Fibroblast of pulmonary artery (primary cell): ENCODE measurements at regions not wholly inside any gene's neighbourhood (a gene's known extent, or its start where the extent isn't known, plus 50 kb on each side); places are given as distances from the start of the nearest gene placed in this dataset.

Experiments used
- DNase-seq: peaks from one replicate; pipeline ENCODE4 v3.0.0-alpha.2; 2010; ENCODE audit warnings: low read depth
- H3K4me3 ChIP-seq: replicated peaks from 2 replicates; pipeline ENCODE4 v1.5.1; 2011; ENCODE audit warnings: low read depth, mild to moderate bottlenecking, control low read depth, low read length, moderate library complexity
- TF ChIP-seq, protein P1 (sequence below): IDR thresholded peaks from 2 replicates; pipeline ENCODE4 v1.5.1; 2011; ENCODE audit warnings: mild to moderate bottlenecking, control low read depth, low read length, inconsistent platforms; ENCODE audit errors: missing control alignments

DNA sequence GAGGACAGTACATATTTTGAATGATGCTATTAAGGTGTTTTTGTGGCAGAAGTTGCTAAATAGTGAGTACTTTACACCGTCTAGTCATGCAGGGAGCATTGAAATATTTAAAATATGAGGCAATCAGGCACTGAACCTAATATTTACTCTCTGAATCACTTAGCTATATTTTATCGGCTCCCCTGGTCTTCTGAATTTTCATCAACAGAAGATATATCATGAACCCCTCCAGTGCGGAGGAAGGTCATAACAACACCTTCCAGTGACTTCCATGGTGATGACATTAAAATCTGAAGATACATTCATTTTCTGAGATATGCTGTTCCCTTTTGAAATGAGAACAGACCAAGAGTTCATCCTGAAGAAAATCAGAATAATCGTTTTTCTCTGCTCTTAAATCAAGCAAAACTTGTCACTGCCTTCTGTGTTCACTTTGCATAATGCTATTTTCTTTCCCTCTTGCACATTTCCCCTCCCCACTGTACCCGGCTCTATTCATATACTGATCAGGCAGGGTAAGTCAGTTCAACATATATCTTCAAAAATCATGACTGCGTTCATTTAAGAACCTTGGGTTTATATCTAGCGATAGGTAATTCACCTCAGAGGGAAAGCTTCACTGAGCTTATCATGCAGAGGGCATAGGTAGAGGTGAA, 729.9 kb upstream of the GYPC start:
- TF ChIP-seq, protein P1, sequence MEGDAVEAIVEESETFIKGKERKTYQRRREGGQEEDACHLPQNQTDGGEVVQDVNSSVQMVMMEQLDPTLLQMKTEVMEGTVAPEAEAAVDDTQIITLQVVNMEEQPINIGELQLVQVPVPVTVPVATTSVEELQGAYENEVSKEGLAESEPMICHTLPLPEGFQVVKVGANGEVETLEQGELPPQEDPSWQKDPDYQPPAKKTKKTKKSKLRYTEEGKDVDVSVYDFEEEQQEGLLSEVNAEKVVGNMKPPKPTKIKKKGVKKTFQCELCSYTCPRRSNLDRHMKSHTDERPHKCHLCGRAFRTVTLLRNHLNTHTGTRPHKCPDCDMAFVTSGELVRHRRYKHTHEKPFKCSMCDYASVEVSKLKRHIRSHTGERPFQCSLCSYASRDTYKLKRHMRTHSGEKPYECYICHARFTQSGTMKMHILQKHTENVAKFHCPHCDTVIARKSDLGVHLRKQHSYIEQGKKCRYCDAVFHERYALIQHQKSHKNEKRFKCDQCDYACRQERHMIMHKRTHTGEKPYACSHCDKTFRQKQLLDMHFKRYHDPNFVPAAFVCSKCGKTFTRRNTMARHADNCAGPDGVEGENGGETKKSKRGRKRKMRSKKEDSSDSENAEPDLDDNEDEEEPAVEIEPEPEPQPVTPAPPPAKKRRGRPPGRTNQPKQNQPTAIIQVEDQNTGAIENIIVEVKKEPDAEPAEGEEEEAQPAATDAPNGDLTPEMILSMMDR: no peak
- DNase-seq: no peak
- H3K4me3 ChIP-seq: no peak overlapping the region

DNA sequence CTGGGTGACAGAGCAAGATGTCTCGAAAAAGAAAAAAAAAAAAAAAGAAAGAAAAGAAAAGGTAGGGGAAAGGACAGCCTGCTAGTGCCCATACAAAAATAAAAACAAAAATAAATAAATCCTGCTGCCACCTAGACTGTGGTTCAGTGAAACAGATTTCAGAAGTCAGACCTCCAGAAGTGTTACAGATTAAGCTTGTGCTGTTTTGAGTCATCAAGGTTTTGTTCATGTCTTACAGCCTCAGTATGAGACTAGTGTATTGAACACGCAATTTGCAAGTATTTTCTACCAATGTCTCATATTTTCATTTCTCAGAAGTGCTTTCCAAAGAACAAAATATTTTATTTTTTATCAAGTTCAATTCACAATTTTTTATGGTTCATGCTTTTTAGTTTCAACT, 720.4 kb upstream of the GYPC start:
- no peak overlapping the region for H3K4me3 ChIP-seq
- DNase-seq: no peak
- TF ChIP-seq, protein P1: no peak

DNA sequence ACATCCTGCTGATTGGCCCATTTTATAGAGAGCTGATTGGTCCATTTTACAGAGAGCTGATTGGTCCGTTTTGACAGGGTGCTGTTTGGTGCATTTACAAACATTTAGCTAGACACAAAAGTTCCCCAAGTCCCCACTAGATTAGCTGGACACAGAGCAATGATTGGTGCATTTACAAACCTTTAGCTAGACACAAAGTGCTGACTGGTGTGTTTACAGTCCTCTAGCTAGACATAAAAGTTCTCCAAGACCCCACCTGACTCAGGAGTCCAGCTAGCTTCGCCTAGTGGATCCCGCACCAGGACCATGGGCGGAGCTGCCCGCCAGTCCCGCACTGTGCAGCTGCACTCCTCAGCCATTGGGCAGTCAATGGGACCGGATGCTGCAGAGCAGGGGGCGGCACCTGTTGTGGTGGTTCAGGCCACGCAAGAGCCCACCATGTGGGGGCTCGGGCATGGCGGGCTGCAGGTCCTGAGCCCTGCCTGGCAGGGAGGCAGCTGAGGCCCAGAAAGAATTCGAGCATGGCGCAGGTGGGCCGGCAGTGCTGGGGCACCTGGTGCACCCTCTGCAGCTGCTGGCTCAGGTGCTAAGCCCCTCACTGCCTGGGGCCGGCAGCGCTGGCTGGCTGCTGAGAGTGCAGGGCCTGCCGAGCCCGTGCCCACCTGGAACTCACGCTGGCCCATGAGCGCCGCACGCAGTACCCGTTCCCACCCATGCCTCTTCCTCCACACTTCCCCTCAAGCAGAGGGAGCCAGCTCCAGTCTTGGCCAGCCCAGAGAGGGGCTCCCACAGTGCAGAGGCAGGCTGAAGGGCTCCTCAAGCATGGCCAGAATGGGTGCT, 713.2 kb upstream of the GYPC start:
- DNase-seq: no peak

DNA sequence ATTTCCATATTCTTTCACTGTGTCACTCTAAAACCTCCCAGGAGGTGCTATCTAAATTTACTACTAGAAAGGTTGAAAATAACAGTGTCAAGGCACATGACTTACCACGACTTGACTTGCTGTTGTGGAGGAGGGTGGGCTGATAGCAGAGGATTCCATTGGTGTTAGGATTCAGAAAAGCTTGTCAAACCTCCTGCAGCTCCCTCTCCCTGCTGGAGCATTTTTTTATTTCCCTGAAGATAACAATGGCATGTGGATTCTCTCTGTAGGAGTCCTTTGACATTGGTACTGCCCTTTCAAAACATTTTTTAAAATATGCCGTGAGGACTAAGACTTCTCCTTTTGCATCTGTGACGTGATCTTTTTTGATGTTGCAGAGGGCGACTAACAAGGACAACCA, 696.9 kb upstream of the GYPC start:
- DNase-seq: no peak
- TF ChIP-seq, protein P1: no peak
- H3K4me3 ChIP-seq: no peak overlapping the region

More for the DNA sequence above, 713.2 kb upstream of the GYPC start:
- H3K4me3 ChIP-seq: no peak overlapping the region
- TF ChIP-seq, protein P1: no peak

DNA sequence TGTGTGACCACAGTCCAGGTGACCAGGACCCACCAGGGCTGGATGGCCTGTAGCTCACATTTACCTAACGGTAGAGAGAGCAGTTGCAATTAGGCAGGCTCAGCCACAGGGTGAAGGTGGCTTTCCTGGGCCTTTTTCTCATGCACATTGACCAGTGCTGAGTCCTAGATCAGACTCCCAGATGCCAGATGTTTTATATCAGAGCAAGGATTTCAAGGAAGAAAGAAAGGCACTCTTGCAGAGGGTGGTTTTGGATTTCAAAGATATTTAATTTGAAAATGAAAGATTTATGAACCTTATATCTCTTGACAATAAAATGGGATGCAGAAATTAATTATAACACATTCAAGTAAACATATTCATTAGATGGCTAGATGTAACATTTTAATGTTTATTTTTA, 694.2 kb upstream of the GYPC start:
- DNase-seq: no peak
- TF ChIP-seq, protein P1: no peak
- H3K4me3 ChIP-seq: no peak overlapping the region

DNA sequence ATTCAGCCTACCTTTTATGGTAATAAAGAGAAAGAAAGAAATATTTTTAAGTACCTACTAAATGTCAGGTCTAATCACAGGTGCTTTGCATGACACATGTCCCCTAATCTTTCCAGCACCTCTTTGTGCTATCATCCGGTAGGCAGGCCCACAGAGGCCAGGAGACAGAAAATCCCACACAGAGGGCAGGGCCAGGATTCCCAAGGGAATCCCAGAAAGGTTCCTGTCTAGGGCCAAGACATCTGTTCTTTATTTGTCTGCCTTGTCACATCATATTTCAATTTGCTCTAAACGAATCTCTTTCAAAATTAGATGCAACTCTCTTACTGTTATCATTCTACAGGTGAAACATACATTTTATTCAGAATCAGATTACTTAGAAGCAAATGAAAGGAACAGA, 676.1 kb upstream of the GYPC start:
- DNase-seq: no peak
- H3K4me3 ChIP-seq: no peak overlapping the region
- TF ChIP-seq, protein P1: no peak
